NT2/D1 (cell line): ENCODE measurements at regions not wholly inside any gene's neighbourhood (a gene's known extent, or its start where the extent isn't known, plus 50 kb on each side); places are given as distances from the start of the nearest gene placed in this dataset.

Experiments
- SUZ12 ChIP-seq: IDR thresholded peaks from 2 replicates; pipeline ENCODE4 v1.6.1; 2011; ENCODE audit not compliant: insufficient read length, insufficient read depth; ENCODE audit errors: extremely low read depth
- YY1 ChIP-seq: IDR thresholded peaks from 2 replicates; pipeline ENCODE4 v1.6.1; 2011; ENCODE audit not compliant: insufficient read length, insufficient read depth
- ZNF274 ChIP-seq: IDR thresholded peaks from 2 replicates; pipeline ENCODE4 v1.6.1; 2011; ENCODE audit warnings: mild to moderate bottlenecking, low read depth, low read length

- no peak for TF ChIP-seq ZNF274
- TF ChIP-seq YY1, result no peak
- no peak for TF ChIP-seq SUZ12
Observed at GRCh38 chr3:88691081-88691480, 416.3 kb upstream of the EPHA3 start.
